NT2/D1 (cell line): ENCODE measurements at regions not wholly inside any gene's neighbourhood (a gene's known extent, or its start where the extent isn't known, plus 50 kb on each side); places are given as distances from the start of the nearest gene placed in this dataset.

Source experiments
- SUZ12 ChIP-seq: IDR thresholded peaks from 2 replicates; pipeline ENCODE4 v1.6.1; 2011; ENCODE audit not compliant: insufficient read length, insufficient read depth; ENCODE audit errors: extremely low read depth
- ZNF274 ChIP-seq: IDR thresholded peaks from 2 replicates; pipeline ENCODE4 v1.6.1; 2011; ENCODE audit warnings: mild to moderate bottlenecking, low read depth, low read length

- TF ChIP-seq SUZ12: no peak
- TF ChIP-seq ZNF274: no peak
These were observed 1124.3 kb downstream of the AMY1C start for GRCh38 chr1:104874044-104874443.
